Astrocyte (in vitro differentiated cells and primary cell): ENCODE measurements at regions not wholly inside any gene's neighbourhood (a gene's known extent, or its start where the extent isn't known, plus 50 kb on each side); places are given as distances from the start of the nearest gene placed in this dataset.

ENCODE experiments used
- CTCF ChIP-seq: IDR thresholded peaks from 2 replicates; pipeline ENCODE4 v1.5.1; 2011; ENCODE audit warnings: low read depth, mild to moderate bottlenecking, inconsistent platforms, low read length, moderate library complexity; ENCODE audit not compliant: insufficient read depth
- EZH2 ChIP-seq: IDR thresholded peaks from 2 replicates; pipeline ENCODE4 v1.6.1; 2012; ENCODE audit warnings: mild to moderate bottlenecking, low read length, inconsistent platforms; ENCODE audit not compliant: insufficient read depth

- TF ChIP-seq CTCF, result no peak
- no peak for TF ChIP-seq EZH2
Observed at GRCh38 chr7:112567388-112567787, 86.6 kb downstream of the LSMEM1 start.
